ENCODE measurements at regions not wholly inside any gene's neighbourhood (a gene's known extent, or its start where the extent isn't known, plus 50 kb on each side); places are given as distances from the start of the nearest gene placed in this dataset.

GRCh38 chr20:57960803-57961575 lies 251.2 kb upstream of the PMEPA1 start:
- no peak for DNase-seq

GRCh38 chr20:57959589-57959988 lies 249.8 kb upstream of the PMEPA1 start:
- DNase-seq, result no peak

- DNase-seq, result no peak
Observed at GRCh38 chr20:57959018-57959417, 249.2 kb upstream of the PMEPA1 start.

GRCh38 chr20:57958050-57958420 lies 248.2 kb upstream of the PMEPA1 start:
- no peak for DNase-seq

- no peak for DNase-seq
Observed at GRCh38 chr20:57957411-57958049, 247.7 kb upstream of the PMEPA1 start.

- DNase-seq, result no peak
Observed at GRCh38 chr20:57953638-57954037, 243.8 kb upstream of the PMEPA1 start.

- DNase-seq, result no peak
Observed at GRCh38 chr20:57952136-57952535, 242.3 kb upstream of the PMEPA1 start.

- DNase-seq, result no peak
Observed at GRCh38 chr20:57951549-57951948, 241.7 kb upstream of the PMEPA1 start.

GRCh38 chr20:57950764-57951485 lies 241.1 kb upstream of the PMEPA1 start:
- no peak for DNase-seq

- no peak for DNase-seq
Observed at GRCh38 chr20:57948180-57948955, 238.6 kb upstream of the PMEPA1 start.

- DNase-seq, result peak; percentile 87
Observed at GRCh38 chr20:57947421-57948179, 237.8 kb upstream of the PMEPA1 start.

GRCh38 chr20:57946559-57947315 lies 236.9 kb upstream of the PMEPA1 start:
- DNase-seq, result no peak

- DNase-seq, result no peak
Observed at GRCh38 chr20:57944988-57945387, 235.2 kb upstream of the PMEPA1 start.

- DNase-seq, result no peak
Observed at GRCh38 chr20:57943950-57944349, 234.1 kb upstream of the PMEPA1 start.

GRCh38 chr20:57943291-57943690 lies 233.5 kb upstream of the PMEPA1 start:
- DNase-seq, result no peak

GRCh38 chr20:57941604-57942381 lies 232.0 kb upstream of the PMEPA1 start:
- no peak for DNase-seq

GRCh38 chr20:57940868-57941522 lies 231.2 kb upstream of the PMEPA1 start:
- DNase-seq, result no peak

GRCh38 chr20:57940376-57940775 lies 230.6 kb upstream of the PMEPA1 start:
- DNase-seq, result no peak

GRCh38 chr20:57939499-57939898 lies 229.7 kb upstream of the PMEPA1 start:
- no peak for DNase-seq
